GM18520 (cell line): ENCODE measurements at regions not wholly inside any gene's neighbourhood (a gene's known extent, or its start where the extent isn't known, plus 50 kb on each side); places are given as distances from the start of the nearest gene placed in this dataset.

Experiments used
- ATAC-seq: cut with Tn5 transposase; IDR thresholded peaks from one replicate; pipeline ENCODE4 v1.9.1; 2021; ENCODE audit not compliant: unreplicated experiment

- ATAC-seq: no peak
Measured at GRCh38 chr13:44321961-44322360, 51.7 kb upstream of the SERP2 start.

GRCh38 chr13:44322928-44323327 lies 50.7 kb upstream of the SERP2 start:
- no peak for ATAC-seq

- ATAC-seq: no peak
Measured at GRCh38 chr13:44323754-44324153, 49.9 kb upstream of the SERP2 start.
